HT1080 (cell line): ENCODE measurements at regions not wholly inside any gene's neighbourhood (a gene's known extent, or its start where the extent isn't known, plus 50 kb on each side); places are given as distances from the start of the nearest gene placed in this dataset.

Experiments used
- DNase-seq: peaks from one replicate; pipeline ENCODE4 v3.0.0-alpha.2; 2015; ENCODE audit warnings: low read depth

- no peak for DNase-seq
Measured at GRCh38 chr12:91418221-91419090, 235.8 kb upstream of the DCN start.

GRCh38 chr12:91417650-91418049, 235.0 kb upstream of the DCN start:
- no peak for DNase-seq

- no peak for DNase-seq
Measured at GRCh38 chr12:91414636-91415035, 232.0 kb upstream of the DCN start.

- DNase-seq, result peak; percentile 66
Measured at GRCh38 chr12:91413581-91414546, 231.2 kb upstream of the DCN start.

GRCh38 chr12:91406920-91407341, 224.3 kb upstream of the DCN start:
- DNase-seq, result peak; percentile 88

DNA sequence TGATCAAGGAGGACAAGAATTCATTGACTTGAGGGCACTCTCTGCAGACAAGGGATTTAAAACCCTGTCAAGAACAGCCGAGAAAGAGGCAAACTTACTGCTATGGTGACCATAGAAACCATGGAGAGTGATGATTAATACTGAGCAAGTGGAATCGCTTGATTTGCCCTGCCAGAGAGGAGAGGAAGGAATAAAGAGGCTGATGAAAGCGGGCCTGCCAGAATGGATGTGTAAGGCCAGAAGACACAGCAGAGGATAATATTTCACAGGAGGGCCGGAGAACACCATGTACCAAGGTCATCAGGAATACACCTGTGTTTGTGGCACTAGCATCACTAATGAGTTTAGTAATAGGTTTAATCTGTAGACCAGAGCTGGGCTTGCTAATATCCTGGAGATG, 221.8 kb upstream of the DCN start:
- DNase-seq, result peak; percentile 21

- no peak for DNase-seq
Measured at GRCh38 chr12:91401190-91401589, 218.6 kb upstream of the DCN start.

- DNase-seq, result no peak
Measured at GRCh38 chr12:91400271-91400670, 217.7 kb upstream of the DCN start.

- DNase-seq, result no peak
Measured at GRCh38 chr12:91397866-91398532, 215.4 kb upstream of the DCN start.

DNA sequence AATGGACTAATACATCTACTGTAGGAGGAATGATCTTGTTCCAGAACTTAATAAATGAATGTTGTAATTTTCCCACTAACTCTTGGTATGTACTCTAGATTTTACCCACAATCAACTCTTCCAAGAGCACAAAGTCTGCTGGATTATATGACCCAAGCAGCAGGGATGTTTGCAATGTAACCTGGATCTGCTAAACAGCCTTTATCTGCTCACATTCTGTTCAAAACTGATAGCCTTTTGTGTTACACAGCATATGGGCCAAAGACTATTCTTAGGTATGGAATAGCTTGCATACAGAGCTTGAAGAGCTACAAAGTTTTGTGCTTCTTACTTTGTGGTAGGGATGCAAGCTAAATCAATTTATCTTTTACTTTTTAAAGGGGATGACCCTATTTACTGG, 213.7 kb upstream of the DCN start:
- no peak for DNase-seq

- no peak for DNase-seq
Measured at GRCh38 chr12:91395628-91396135, 213.1 kb upstream of the DCN start.

GRCh38 chr12:91394903-91395302, 212.3 kb upstream of the DCN start:
- DNase-seq, result no peak

DNA sequence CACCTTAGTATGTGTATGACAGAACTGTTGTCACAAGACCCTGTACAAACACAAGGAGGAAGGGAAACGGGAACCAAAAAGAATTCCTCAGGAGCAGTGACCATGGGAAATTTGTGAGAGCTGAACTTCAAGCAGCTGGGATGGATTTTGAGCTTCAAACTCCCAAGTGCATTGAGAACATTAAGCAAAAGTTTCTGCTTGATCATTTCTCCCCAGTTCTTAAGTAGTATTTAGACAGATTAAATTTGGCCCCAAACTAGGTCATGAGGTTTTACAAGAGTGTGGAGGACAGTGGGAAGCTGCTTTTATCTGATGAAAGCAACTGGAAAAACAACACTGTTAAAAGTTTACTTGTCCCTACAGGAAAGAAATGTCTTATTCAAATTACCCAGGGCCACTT, 206.0 kb upstream of the DCN start:
- no peak for DNase-seq

DNA sequence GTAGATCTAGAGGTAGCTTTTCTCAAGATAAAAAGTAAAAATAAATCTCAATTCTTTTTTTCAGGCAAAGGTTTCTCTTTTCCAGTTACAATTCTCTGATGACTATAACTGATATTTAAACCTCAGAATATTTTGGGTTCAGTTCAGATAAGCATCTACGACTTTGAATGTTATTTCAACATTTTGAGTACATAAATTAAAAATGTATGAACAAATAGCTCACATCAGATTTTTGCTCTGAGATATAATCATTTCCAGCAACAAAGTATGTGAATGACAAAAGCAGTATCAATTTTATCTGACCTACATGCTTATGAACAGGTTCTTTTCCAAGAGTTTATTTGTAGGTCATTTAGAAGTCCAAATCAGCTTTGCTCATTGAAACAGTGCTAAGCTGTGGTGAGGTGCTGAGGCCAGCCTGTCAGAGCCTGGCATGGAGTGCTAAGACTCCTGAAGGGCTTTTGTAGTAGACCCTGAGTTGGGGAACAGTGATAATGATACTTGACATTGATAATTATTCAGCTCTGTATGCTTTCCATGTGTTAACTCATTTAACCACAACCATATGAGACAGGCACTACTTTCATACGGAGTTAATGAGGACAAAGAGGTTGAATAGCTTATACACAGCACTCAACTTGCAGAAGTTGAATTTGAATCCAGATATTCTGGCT, 205.0 kb upstream of the DCN start:
- DNase-seq, result no peak

DNA sequence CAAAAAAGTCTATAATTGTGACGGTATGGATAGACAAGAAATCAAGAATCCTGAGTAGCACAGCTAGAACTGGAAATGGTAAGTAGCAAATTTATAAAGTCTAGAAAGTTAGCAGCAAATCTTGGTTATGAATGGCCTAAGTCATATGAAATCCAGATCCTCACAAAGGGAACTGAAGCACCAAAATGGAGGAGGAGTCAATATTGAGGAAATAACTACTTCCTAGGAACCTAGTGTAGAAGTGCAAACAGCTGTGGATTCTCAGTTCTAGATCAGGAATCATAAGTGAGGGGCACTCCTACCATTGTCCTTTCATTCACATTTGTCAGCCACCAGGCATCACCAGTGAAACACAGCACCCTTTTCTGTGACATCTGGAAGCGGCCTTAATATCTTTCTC, 202.2 kb upstream of the DCN start:
- DNase-seq, result no peak

- no peak for DNase-seq
Measured at GRCh38 chr12:91384366-91384765, 201.7 kb upstream of the DCN start.

DNA sequence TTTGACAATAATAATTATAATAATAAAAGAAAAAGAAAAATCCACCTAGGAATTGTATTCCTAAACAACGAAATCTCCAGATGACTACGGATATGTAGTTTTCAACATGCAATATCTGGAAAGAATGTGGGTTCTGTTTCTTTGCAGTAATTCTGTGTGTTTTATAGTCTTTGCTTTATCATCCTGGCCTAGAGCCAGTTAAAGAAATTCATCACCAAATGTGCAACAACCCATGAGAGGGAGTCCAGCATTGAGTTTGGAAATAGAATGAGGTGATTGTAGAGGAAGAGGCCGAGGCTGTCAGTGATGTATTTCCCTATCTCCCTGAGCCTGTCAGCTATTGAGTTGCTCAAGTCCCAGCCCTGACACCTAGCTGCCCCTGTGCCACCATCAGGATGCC, 200.5 kb upstream of the DCN start:
- DNase-seq, result no peak

- peak; percentile 59 for DNase-seq
Measured at GRCh38 chr12:91382081-91382543, 199.5 kb upstream of the DCN start.

GRCh38 chr12:91381309-91381804, 198.7 kb upstream of the DCN start:
- no peak for DNase-seq

- DNase-seq, result no peak
Measured at GRCh38 chr12:91380631-91381030, 198.0 kb upstream of the DCN start.
